Sigmoid colon (tissue), 6 donors: ENCODE measurements at regions not wholly inside any gene's neighbourhood (a gene's known extent, or its start where the extent isn't known, plus 50 kb on each side); places are given as distances from the start of the nearest gene placed in this dataset.

Experiments
- DNase-seq: peaks from one replicate; pipeline ENCODE4 v3.0.0-alpha.2; 2019
- H3K27ac ChIP-seq, 4 donors: fragments of 200-600 bp; sonication (generic); one replicate each; pipeline ENCODE4 v1.5.1; 2016 to 2019; ENCODE audit warnings: mild to moderate bottlenecking in 1 of 4
- H3K27me3 ChIP-seq, 3 donors: fragments of 200-600 bp; sonication (generic); one replicate each; pipeline ENCODE4 v1.5.1; 2019; ENCODE audit warnings: mild to moderate bottlenecking in 1 of 3
- H3K36me3 ChIP-seq, 4 donors: fragments of 200-600 bp; sonication (generic); one replicate each; pipeline ENCODE4 v1.5.1; 2016 to 2019
- H3K4me1 ChIP-seq, 4 donors: fragments of 200-600 bp; sonication (generic); one replicate each; pipeline ENCODE4 v1.5.1; 2017 to 2019
- H3K4me3 ChIP-seq, 4 donors: fragments of 200-600 bp; sonication (generic); one replicate each; pipeline ENCODE4 v1.5.1; 2017 to 2019; ENCODE audit warnings: mild to moderate bottlenecking in 2 of 4, moderate library complexity in 1 of 4
- H3K9me3 ChIP-seq, 4 donors: fragments of 200-600 bp in 3 of 4; sonication (generic) in 3 of 4; one replicate each; pipeline versions ENCODE4 v1.5.1 to v1.6.1; 2013 to 2019
- EP300 ChIP-seq, 4 donors: sonication (generic); formaldehyde crosslinking; IDR thresholded peaks; one replicate each; pipeline ENCODE4 v1.6.1; 2017; ENCODE audit warnings: antibody characterized with exemption in 4 of 4
- POLR2A ChIP-seq, 2 donors: fragments of 450-650 bp; IDR thresholded peaks; one replicate each; pipeline ENCODE4 v1.6.1; 2016; ENCODE audit warnings: antibody characterized with exemption in 2 of 2, mild to moderate bottlenecking in 2 of 2, moderate library complexity in 2 of 2
- POLR2AphosphoS5 ChIP-seq, 4 donors: sonication (generic); formaldehyde crosslinking; IDR thresholded peaks; one replicate each; pipeline ENCODE4 v1.6.1; 2017; ENCODE audit warnings: antibody characterized with exemption in 4 of 4
- WGBS, 2 donors: extraction: QIAGEN DNeasy Blood & Tissue Kit; methylation state at CpG; one replicate each; pipeline ENCODE4 v1.1.7; 2013; 5-methylcytosine and 5-hydroxymethylcytosine counted together
- intact Hi-C: fragments of 100-400 bp; cut with DNase I; formaldehyde crosslinking; loops from one replicate; pipeline ENCODE4 v1.15.1; 2023
- TF ChIP-seq, protein P1 (sequence below), 4 experiments: fragments of 450-650 bp in 3 of 4; fragments of 200-600 bp in 1 of 4; IDR thresholded peaks; one replicate each; pipeline ENCODE4 v1.5.1; 2016 to 2019; ENCODE audit warnings: antibody characterized with exemption in 4 of 4, mild to moderate bottlenecking in 3 of 4, moderate library complexity in 2 of 4
- donor health status: healthy with polysubstance abuse.
- donor health status: healthy.

DNA sequence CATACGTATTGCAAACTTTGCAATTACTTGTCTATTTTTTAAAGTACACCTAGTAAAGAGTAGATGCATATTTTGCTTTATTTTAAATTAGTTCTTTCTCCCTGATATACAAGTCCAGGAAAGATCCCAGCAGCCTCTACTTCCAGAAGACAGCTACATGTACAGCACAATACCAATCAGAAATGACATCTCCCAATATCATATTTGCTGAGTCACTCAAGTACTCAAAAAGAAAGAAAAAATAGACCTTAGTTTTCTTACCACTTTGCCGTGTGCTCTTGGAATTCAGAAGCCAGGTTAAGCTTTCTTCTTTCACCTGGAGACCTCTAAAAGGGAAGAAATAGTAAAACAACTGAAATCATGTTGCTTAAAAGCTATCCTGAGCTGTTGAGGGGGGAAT, 412.6 kb upstream of the RUNX1 start:
- intact Hi-C loops: no loop called here
- H3K36me3 ChIP-seq: no peaks in the 10 kb centered on the region
- no peak for TF ChIP-seq POLR2A (IDR thresholded peaks at IDR 0.05)
- no peak for TF ChIP-seq POLR2AphosphoS5 (IDR thresholded peaks at IDR 0.05)
- TF ChIP-seq EP300 (IDR thresholded peaks at IDR 0.05): no peak
- TF ChIP-seq, protein P1, sequence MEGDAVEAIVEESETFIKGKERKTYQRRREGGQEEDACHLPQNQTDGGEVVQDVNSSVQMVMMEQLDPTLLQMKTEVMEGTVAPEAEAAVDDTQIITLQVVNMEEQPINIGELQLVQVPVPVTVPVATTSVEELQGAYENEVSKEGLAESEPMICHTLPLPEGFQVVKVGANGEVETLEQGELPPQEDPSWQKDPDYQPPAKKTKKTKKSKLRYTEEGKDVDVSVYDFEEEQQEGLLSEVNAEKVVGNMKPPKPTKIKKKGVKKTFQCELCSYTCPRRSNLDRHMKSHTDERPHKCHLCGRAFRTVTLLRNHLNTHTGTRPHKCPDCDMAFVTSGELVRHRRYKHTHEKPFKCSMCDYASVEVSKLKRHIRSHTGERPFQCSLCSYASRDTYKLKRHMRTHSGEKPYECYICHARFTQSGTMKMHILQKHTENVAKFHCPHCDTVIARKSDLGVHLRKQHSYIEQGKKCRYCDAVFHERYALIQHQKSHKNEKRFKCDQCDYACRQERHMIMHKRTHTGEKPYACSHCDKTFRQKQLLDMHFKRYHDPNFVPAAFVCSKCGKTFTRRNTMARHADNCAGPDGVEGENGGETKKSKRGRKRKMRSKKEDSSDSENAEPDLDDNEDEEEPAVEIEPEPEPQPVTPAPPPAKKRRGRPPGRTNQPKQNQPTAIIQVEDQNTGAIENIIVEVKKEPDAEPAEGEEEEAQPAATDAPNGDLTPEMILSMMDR (IDR thresholded peaks at IDR 0.05): no peak
- H3K27ac ChIP-seq: no peak overlapping the region
- DNase-seq: no peak
- H3K27me3 ChIP-seq: no peaks in the 10 kb centered on the region
- no peaks in the 10 kb centered on the region for H3K4me1 ChIP-seq
- 70 to 86% methylated on average over 2 of the region's 2 CpGs for WGBS, 2 donors
- H3K9me3 ChIP-seq: no peaks in the 10 kb centered on the region
- H3K4me3 ChIP-seq: no peak overlapping the region

DNA sequence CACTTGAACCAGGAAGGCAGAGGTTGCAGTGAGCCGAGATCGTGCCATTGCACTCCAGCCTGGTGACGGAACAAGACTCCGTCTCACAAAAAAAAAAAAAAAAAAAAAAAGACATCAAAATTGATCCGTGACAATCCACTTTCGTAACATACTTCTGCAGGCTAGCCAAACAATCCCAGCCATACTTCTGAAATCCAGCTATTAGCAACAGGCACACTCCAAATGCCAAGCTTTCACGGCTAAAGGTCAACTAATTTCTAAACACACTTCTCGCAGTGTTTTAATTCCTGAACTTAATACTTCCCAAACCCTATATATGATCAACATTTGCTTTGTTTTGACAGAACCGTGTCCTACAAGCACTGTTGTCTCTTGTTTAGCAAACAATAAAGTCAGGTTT, 411.3 kb upstream of the RUNX1 start:
- DNase-seq: no peak
- WGBS, 2 donors: 82 to 84% methylated on average over 9 of the region's 9 CpGs
- TF ChIP-seq POLR2A (IDR thresholded peaks at IDR 0.05): no peak
- no peak for TF ChIP-seq POLR2AphosphoS5 (IDR thresholded peaks at IDR 0.05)
- TF ChIP-seq, protein P1 (IDR thresholded peaks at IDR 0.05): no peak
- TF ChIP-seq EP300 (IDR thresholded peaks at IDR 0.05): no peak
- no peak overlapping the region for H3K27ac ChIP-seq
- no peaks in the 10 kb centered on the region for H3K36me3 ChIP-seq
- no peaks in the 10 kb centered on the region for H3K27me3 ChIP-seq
- no peak overlapping the region for H3K4me3 ChIP-seq
- H3K4me1 ChIP-seq: no peaks in the 10 kb centered on the region
- no peaks in the 10 kb centered on the region for H3K9me3 ChIP-seq
- intact Hi-C loops: no loop called here

DNA sequence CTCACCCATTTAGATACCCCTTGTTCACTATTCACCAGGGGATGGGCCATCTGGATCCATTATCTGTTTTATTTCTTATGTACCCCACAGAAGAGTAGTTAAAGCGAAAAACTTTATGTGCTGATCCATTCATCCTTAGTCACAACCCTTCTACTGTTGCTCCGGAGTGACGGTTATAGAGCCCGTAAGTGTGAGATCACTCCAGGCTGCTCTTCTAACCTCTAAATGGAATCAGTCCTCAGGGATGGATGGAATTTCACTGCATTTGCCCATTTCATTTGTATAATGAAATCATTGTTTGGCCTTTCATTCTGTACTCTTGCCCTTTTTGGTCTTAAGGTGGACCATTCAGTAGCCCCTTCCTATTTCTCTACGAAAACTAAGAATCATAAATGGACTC, 409.3 kb upstream of the RUNX1 start:
- Histone ChIP-seq H3K4me3 (no peak overlapping the region), H3K27ac (no peak overlapping the region), H3K4me1 (no peaks in the 10 kb centered on the region), H3K27me3 (no peaks in the 10 kb centered on the region), H3K9me3 (no peaks in the 10 kb centered on the region), H3K36me3 (no peaks in the 10 kb centered on the region)
- WGBS, 2 donors: 92 to 94% methylated on average over 5 of the region's 5 CpGs
- TF ChIP-seq POLR2AphosphoS5 (IDR thresholded peaks at IDR 0.05) (no peak), POLR2A (IDR thresholded peaks at IDR 0.05) (no peak), EP300 (IDR thresholded peaks at IDR 0.05) (no peak)
- TF ChIP-seq, protein P1 (IDR thresholded peaks at IDR 0.05): no peak
- DNase-seq: no peak
- intact Hi-C loops: no loop called here

DNA sequence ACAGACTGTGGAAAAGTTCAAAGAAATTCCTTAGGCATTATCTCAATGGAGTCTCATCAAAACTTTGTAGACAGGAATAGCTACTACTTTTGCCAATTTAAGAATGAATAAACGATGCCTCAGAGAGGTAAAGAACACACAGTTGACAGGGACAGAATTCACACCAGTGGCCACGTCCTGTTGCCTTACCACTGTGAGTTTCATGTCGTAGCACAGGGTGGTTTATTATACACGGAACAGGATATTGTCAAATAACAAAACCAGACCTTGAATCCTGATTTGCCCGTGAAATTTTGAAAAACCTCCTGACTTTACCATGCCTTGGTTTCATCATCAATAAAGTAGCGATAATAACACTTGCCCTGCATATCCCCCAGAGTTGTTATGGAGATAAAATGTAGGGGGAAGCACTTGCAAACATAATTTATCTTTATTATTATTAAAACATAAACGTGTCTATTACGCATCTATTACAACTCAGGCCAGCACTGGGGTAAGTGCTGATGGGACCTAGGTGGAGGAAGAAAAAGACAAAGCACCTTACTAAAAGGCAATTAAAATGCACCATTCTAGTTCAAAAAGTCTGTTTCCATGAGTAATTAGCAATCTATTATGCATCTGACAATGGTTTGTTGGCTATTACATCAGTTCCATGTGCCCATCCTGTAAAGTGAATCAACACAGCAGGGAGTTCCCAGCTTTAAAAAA, 408.1 kb upstream of the RUNX1 start:
- Histone ChIP-seq H3K4me1 (no peaks in the 10 kb centered on the region), H3K27me3 (no peaks in the 10 kb centered on the region), H3K9me3 (no peaks in the 10 kb centered on the region), H3K4me3 (no peak overlapping the region), H3K36me3 (no peaks in the 10 kb centered on the region), H3K27ac (no peak overlapping the region)
- intact Hi-C loops: no loop called here
- DNase-seq: no peak
- TF ChIP-seq POLR2A (IDR thresholded peaks at IDR 0.05) (no peak), POLR2AphosphoS5 (IDR thresholded peaks at IDR 0.05) (no peak), EP300 (IDR thresholded peaks at IDR 0.05) (no peak)
- TF ChIP-seq, protein P1 (IDR thresholded peaks at IDR 0.05): no peak
- WGBS, 2 donors: 79 to 83% methylated on average over 8 of the region's 8 CpGs

DNA sequence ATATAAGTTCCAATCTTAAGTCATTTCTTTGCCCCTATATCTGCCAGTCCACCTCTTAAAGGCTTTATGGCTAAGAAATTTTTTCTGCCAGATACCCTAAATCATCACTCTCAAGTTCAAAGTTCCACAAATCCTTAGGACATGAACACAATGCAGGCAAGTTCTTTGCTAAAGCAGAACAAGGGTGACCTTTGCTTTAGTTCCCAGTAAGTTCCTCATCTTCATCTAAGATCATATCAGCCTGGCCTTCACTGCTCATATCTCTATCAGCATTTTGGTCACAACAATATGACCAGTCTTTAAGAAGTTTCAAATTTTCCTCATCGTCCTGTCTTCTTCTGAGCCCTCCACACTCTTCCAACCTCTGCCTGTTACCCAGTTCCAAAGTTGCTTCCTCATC, 402.2 kb upstream of the RUNX1 start:
- Histone ChIP-seq H3K4me1 (no peaks in the 10 kb centered on the region), H3K27ac (no peak overlapping the region), H3K9me3 (no peaks in the 10 kb centered on the region), H3K27me3 (no peaks in the 10 kb centered on the region), H3K4me3 (no peak overlapping the region), H3K36me3 (no peaks in the 10 kb centered on the region)
- no peak for DNase-seq
- TF ChIP-seq, protein P1 (IDR thresholded peaks at IDR 0.05): no peak
- TF ChIP-seq POLR2AphosphoS5 (IDR thresholded peaks at IDR 0.05) (no peak), EP300 (IDR thresholded peaks at IDR 0.05) (no peak), POLR2A (IDR thresholded peaks at IDR 0.05) (no peak)
- intact Hi-C loops: no loop called here
- 87 to 96% methylated on average over 1 of the region's 1 CpG for WGBS, 2 donors
